Lower lobe of right lung (tissue), 2 donors: ENCODE measurements at regions not wholly inside any gene's neighbourhood (a gene's known extent, or its start where the extent isn't known, plus 50 kb on each side); places are given as distances from the start of the nearest gene placed in this dataset.

Source experiments
- ATAC-seq, 2 donors: fragments of 200-7000 bp; cut with Tn5 transposase; one replicate each; pipeline ENCODE4 v1.9.1; 2020 to 2022; ENCODE audit warnings: mild to moderate bottlenecking in 2 of 2, moderate library complexity in 2 of 2
- DNase-seq: peaks from one replicate; pipeline ENCODE4 v3.0.0-alpha.2; 2020
- H3K27ac ChIP-seq: fragments of 200-600 bp; one replicate; pipeline ENCODE4 v1.8.0; 2022
- H3K27me3 ChIP-seq: fragments of 200-600 bp; one replicate; pipeline ENCODE4 v1.8.0; 2022; ENCODE audit warnings: low read depth
- H3K36me3 ChIP-seq: fragments of 200-600 bp; one replicate; pipeline ENCODE4 v1.8.0; 2022; ENCODE audit warnings: mild to moderate bottlenecking
- H3K4me1 ChIP-seq: fragments of 200-600 bp; one replicate; pipeline ENCODE4 v1.8.0; 2022
- H3K4me3 ChIP-seq: fragments of 200-600 bp; one replicate; pipeline ENCODE4 v1.8.0; 2022; ENCODE audit warnings: mild to moderate bottlenecking
- H3K9me3 ChIP-seq: fragments of 200-600 bp; one replicate; pipeline ENCODE4 v1.8.0; 2022
- CTCF ChIP-seq: fragments of 200-600 bp; IDR thresholded peaks from one replicate; pipeline ENCODE4 v1.8.0; 2022; ENCODE audit warnings: antibody characterized with exemption, mild to moderate bottlenecking
- intact Hi-C: fragments of 100-400 bp; cut with DNase I; formaldehyde crosslinking; loops from one replicate; pipeline ENCODE4 v1.11.0; 2022
- donor health status: DM: no; HTN: yes; CAD: no; lungs with severe emphysema.

- H3K4me3 ChIP-seq = no peak overlapping the region
- no peak for TF ChIP-seq CTCF
- no peaks in the 10 kb centered on the region for H3K36me3 ChIP-seq
- H3K27me3 ChIP-seq = no peaks in the 10 kb centered on the region
- ATAC-seq = no peak
- H3K27ac ChIP-seq = no peak overlapping the region
- intact Hi-C loops = no loop called here
- H3K9me3 ChIP-seq = no peaks in the 10 kb centered on the region
- no peaks in the 10 kb centered on the region for H3K4me1 ChIP-seq
- DNase-seq = no peak
Measured at GRCh38 chr12:67370979-67371378, 101.8 kb downstream of the CAND1 start.

- ATAC-seq (no peak), DNase-seq (no peak)
- H3K27ac ChIP-seq = no peak overlapping the region
- intact Hi-C loops = no loop called here
- no peaks in the 10 kb centered on the region for H3K4me1 ChIP-seq
- H3K9me3 ChIP-seq = no peaks in the 10 kb centered on the region
- no peak for TF ChIP-seq CTCF
- H3K36me3 ChIP-seq = no peaks in the 10 kb centered on the region
- no peak overlapping the region for H3K4me3 ChIP-seq
- H3K27me3 ChIP-seq = no peaks in the 10 kb centered on the region
Measured at GRCh38 chr12:67377021-67377420, 107.9 kb downstream of the CAND1 start.

GRCh38 chr12:67377541-67377940 lies 108.4 kb downstream of the CAND1 start:
- Histone ChIP-seq H3K4me1 (no peaks in the 10 kb centered on the region), H3K9me3 (no peaks in the 10 kb centered on the region), H3K27ac (no peak overlapping the region), H3K4me3 (no peak overlapping the region), H3K36me3 (no peaks in the 10 kb centered on the region), H3K27me3 (no peaks in the 10 kb centered on the region)
- intact Hi-C loops = no loop called here
- TF ChIP-seq CTCF = no peak
- no peak for DNase-seq
- ATAC-seq = no peak

- Histone ChIP-seq H3K36me3 (no peaks in the 10 kb centered on the region), H3K4me1 (no peaks in the 10 kb centered on the region), H3K27me3 (no peaks in the 10 kb centered on the region), H3K9me3 (no peaks in the 10 kb centered on the region), H3K27ac (no peak overlapping the region), H3K4me3 (no peak overlapping the region)
- intact Hi-C loops = no loop called here
- no peak for TF ChIP-seq CTCF
- ATAC-seq (no peak), DNase-seq (no peak)
Measured at GRCh38 chr12:67382241-67382871, 113.2 kb downstream of the CAND1 start.

GRCh38 chr12:67386869-67387565 lies 117.9 kb downstream of the CAND1 start:
- H3K4me1 ChIP-seq = no peaks in the 10 kb centered on the region
- H3K27me3 ChIP-seq = no peaks in the 10 kb centered on the region
- ATAC-seq (no peak), DNase-seq (no peak)
- no peaks in the 10 kb centered on the region for H3K36me3 ChIP-seq
- intact Hi-C loops = no loop called here
- H3K9me3 ChIP-seq = no peaks in the 10 kb centered on the region
- no peak for TF ChIP-seq CTCF
- no peak overlapping the region for H3K4me3 ChIP-seq
- H3K27ac ChIP-seq = no peak overlapping the region
